Fibroblast of skin of scalp (primary cell): ENCODE measurements at regions not wholly inside any gene's neighbourhood (a gene's known extent, or its start where the extent isn't known, plus 50 kb on each side); places are given as distances from the start of the nearest gene placed in this dataset.
A peak's percentile ranks its signal among the peaks of the same experiment; 100 is the strongest.

Source experiments
- DNase-seq: peaks from one replicate; pipeline ENCODE4 v3.0.0-alpha.2; 2013

DNA sequence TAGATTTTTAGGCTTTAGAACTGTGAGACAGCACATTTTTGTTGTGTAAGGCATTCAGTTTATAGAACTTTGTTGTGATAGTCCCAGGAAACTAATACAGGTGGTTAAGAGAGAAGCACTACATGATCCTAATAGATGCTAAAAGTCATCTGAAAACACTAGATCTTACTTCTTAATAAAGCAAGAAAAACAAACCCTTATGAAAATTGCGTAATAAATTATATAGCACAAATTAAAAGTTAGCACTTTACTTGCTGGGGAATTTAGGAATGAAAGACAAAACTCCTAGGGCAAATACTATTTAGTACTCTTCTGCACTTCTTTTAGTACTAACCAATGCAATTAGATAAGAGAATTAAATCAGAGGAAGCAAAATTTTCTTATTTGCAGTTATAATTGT, 163.3 kb upstream of the SHISA6 start:
- no peak for DNase-seq

GRCh38 chr17:11074451-11074850, 166.6 kb upstream of the SHISA6 start:
- no peak for DNase-seq

DNA sequence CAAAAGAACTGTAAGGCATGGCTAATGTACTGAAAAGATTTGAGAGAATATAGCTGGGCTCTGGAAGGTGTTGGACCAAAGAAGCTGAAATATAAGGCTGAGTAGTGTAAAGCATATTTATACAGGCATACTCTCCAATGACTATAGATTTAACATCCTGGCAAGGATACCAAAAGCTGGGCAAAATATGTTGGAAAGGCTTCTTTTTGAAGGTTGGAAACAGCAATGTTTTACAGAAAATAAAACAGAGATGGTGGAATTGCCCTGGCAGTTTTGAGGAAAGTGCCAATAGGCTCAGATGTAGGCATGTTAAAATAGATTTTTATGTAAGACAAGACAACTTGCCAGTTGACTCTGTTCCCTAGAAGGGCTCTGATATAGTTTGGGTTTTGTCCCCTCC, 184.1 kb upstream of the SHISA6 start:
- DNase-seq: no peak

DNA sequence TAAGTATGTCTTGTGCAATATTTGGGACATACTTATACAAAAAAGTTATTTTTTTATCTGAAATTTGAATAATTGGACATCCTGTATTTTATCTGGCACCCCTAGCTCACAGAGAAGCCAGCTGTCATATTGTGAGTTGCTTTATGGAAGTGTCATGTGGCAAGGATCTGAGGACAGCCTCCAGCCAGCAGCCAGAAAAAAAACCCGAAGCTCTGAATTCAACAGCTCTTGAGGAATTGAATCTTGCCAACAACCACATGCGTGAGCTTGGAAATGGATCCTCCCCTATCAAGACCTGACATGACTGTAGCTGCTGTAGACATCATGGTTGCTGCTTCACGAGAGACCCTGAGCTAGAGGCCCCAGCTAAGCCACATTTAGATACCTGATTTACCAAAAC, 187.2 kb upstream of the SHISA6 start:
- no peak for DNase-seq

DNA sequence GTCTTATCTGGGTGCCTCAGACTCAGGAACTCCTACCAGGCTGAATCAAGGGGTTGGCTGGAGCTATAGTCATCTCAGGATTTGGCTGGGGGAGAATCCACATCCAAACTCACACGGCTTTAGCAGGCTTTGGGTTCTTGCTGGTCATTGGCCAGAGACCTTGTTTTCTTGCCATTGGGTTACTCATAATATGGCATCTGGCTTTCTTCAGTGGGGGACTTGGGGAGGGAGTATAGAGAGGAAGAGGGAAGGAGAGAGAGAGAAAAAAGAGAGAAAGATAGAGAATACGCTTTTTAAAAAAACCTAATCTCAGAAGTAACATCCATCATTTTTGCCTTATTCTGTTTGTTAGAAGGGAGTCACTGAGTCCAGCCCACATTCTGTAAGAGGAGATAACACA, 191.5 kb upstream of the SHISA6 start:
- no peak for DNase-seq

DNA sequence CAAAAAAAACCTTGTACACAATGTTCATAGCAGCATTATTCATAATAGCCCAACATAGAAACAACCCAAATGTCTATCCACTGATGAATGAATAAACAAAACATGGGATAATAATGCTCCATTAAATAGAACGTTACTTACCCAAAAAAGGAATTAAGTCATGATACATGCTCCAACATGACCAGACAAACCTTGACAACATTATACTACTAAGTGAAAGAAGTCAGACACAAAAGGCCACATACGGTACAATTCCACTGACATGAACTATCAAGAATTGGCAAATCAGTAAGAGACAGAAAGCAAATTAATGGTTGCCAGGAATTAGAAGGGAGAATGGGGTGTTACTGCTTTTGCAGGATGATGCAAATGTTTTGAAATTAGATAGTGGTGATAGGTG, 193.8 kb upstream of the SHISA6 start:
- DNase-seq: no peak

DNA sequence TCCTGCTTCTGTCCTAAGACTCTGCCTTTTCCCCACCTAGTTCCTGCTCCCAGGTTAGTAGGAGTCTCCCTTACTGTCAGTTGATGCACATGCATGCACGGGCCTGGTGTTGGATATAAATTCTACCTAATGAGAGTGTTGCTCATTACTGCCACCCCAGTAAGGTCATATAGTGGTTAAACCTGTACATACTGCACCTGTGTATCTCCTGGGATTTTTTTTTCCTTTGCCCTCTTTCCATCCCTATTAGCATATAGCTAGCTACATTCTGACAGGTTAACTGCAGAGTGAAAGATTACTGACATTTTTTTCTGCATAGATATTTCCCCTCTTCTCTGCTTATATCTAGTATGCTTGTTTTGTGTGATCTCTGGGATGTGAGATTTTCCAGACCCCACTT, 201.5 kb upstream of the PIRT start:
- no peak for DNase-seq

DNA sequence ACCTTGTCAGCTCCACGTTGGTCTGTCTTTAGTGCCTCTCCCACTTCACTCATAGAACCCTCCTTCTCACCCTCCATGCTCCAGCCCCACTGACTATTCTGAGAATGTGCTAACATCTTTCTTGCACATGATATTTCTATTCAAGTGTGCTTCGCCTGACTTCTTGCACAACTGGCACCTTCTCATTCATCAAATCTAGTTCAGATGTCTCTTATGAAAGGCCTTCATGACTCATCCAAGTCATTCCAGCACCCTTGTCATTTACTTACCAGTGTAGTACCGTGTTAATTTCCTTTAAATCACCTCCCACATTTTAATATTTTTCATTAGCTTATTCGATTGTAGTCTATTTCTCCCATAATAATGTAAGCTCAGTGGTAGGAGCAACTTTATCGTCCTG, 197.8 kb upstream of the PIRT start:
- no peak for DNase-seq

DNA sequence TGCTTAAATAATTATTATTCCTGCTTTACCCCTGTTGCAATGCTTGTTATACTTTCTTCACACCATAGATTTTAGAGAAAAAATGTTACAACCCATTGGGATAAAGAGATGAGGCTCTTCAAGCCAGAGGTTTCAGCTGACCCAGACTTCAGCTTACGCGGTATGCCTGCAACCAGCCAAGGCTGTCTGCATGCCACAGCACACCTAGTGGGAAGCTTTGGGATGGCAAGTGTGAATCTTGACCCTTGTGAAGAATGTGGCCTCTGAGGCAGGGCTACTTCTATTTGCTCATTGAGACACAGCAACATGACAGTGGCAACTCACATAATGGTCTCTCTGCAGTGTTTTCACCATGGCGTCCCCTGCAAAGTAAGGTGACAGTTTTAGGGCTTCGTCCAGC, 193.9 kb upstream of the PIRT start:
- no peak for DNase-seq

DNA sequence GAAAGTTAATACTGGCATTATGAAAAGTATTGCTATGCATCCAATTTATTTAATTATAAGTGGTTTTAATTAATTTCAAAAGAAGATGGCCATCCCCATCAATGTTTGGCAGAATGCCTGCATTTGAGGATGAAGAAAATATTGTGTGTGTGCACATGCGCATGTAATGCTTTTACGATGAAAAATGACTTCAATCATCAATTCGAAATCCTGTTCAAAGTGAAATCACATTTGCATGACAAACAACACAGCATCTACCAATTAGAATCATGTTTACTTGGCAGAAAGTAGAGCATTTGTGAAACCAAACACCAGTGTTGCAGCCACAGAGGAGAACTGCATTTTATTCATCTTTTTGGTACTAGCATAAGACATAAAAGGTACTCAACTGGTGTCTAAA, 191.9 kb upstream of the PIRT start:
- DNase-seq: no peak

DNA sequence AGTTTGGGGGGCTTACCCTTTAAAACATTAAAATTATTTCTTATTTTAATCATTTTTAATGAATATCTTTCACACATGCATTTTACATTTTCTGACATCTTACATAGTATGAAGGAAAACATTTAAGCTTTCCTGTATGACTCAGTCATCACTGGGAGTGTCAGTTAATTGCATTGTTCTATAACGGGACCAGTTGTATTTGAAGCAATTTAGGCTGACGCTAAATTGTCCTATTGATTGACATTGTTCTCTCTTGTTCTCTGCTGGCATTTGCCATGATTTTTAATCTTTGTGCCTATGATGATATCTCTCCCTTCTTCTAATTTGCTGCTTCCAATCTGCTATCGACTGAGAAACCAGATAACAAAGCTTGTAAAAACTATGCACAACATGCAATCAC, 190.5 kb upstream of the PIRT start:
- no peak for DNase-seq

DNA sequence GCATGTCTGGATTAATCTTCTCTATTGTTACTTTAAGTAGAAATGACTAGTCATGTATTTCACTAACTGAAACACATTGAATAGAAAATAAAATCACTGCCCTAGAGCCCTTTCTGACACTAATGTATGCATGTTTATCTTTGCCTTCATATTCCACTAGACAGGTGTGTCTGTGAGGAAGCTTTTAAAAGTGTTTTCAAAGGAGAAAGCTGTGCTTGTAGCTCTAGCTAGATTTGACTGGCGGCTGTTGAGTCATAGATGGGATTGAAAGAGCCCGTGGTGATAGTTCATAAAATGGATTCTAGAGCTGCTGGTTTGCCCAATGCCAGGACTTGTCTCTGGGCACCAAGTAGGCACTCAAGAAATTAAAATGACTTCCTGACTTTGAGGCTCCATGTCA, 189.0 kb upstream of the PIRT start:
- DNase-seq: no peak

- peak; percentile 11 for DNase-seq
Measured at GRCh38 chr17:11023639-11024479, 186.0 kb upstream of the PIRT start.

DNA sequence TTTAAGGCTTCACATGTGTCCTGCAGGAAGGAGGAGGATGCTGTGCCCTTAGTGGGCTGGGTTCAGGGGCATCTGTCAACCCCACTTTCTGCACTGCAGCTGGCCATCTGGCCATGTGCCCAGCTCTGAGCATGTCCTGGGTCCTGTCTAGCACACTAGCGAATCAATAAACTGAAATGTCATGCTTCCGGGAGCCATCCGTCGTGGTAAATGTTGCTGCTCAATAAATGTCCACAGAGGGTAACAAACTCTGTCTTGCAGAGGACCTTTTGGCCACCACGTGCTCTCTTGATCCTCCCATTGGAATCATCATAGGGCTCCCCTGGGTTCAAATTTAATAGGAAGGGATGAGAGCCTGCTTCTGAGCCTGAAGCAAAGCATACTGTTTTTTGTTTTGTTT, 168.6 kb upstream of the PIRT start:
- DNase-seq: no peak

GRCh38 chr17:11005940-11006339, 168.1 kb upstream of the PIRT start:
- DNase-seq: no peak

- no peak for DNase-seq
Measured at GRCh38 chr17:11002417-11002816, 164.5 kb upstream of the PIRT start.

DNA sequence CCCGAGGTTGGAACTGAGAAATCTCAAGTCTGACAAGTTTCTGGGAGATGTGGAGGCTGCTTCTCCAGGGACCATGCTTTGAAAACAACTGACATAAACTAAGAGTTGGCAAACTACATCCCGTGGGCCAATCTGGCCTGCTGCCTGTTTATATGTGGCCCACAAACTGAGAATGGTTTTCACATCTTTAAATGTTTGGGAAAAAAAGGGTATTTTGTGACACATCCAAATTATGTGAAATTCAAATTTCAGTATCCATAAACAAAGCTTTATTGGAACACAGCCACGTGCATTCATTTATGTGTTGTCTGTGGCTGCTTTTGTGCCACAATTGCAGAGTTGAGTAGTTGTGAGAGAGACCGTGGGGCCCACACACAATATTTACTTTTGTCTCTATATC, 163.8 kb upstream of the PIRT start:
- DNase-seq: no peak

- DNase-seq: no peak
Measured at GRCh38 chr17:10999484-10999883, 161.6 kb upstream of the PIRT start.

DNA sequence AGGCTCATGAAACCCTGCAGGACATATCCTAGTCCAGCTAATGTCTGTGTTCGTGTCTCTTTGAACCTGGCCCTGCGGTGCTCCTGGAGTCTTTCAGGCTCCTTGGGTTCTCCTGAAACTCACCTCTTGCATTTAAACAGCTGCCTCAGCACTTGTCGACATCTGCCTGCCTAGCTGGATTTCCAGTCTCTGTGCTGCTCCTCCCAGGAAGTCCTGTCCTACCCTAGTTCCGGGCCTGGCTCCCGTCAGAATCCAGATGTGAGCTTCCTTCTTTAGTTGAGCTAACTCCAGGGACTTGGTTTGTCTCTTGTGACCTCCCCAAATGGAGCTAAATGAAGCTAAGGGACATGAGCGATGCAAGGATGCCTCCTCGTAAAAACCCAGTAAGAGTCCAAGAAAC, 155.2 kb upstream of the PIRT start:
- no peak for DNase-seq

DNA sequence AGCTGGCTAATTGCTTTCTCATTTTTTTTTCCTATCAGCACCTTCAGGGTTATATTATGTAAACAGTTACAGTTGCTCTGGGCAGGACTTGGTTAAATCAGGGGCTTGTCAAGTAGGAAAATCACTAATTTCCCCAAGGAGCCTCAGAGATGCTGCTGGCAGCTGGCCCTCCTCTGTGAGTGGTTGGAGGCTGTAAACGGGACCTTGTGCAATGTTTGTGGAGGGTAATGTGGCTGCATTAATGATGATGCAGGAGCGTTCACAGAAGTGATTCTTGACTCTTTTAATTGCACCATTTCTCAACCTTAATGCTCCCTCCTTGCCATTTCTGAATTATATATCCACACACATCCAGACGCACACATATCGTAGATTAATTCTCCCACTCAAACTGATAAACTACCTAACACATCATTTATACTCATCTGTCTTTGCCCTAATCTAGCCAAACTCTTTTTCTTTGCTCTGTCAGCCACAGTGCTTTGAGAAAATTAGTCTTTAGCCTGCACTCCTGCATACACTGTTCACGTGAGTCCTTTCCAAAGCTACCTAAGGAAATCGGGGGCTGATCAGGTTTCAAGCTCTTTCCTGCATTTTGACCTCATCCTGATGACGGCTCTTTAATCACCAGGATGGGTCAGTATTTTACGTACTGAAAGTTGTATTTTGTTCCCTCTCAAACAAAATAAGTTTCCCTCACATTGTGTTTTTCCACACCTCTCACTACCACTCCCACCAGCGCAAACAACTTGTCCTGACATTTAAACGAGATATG, 154.4 kb upstream of the PIRT start:
- no peak for DNase-seq

- DNase-seq: no peak
Measured at GRCh38 chr17:10987786-10988185, 149.9 kb upstream of the PIRT start.

DNA sequence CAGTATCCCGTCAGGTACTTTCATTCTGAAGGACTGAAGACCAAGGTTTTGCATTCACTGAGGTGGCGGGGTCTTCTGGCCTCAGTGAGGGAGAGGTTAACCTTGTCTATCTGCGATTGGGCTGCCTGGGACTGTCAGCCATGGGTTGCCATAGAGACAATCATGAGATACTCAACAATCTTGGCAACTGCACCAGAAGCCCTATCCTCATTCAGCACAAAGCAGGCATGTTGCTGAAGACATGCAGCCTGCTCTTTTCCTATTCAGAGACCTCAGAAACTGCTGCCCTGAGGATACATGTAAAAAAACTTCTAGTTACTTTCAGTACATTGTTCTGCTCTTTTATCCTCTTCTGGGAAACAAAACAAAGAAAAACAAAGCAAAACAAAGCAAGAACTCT, 146.3 kb upstream of the PIRT start:
- no peak for DNase-seq

DNA sequence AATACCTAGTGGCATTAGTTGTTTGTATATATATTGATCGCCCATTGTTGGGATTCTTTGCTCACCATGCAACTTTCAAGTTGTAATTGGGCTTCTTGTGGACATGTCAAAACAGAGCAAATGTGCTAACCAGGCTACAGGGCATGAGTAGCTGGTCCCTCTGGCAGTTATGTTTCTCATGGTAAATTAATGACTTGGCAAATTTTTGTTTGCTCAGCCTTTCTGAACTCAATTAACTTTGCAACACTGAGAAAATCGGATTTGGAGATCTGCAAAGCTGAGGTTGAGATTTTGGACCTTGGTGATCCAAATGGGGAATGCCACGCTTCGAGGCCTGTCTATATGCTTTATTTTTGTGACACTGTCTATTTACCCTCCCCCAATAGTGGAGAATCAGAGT, 138.5 kb upstream of the PIRT start:
- no peak for DNase-seq

- DNase-seq: no peak
Measured at GRCh38 chr17:10968007-10968406, 130.1 kb upstream of the PIRT start.
